Right lobe of liver (tissue), 6 donors: ENCODE measurements at regions not wholly inside any gene's neighbourhood (a gene's known extent, or its start where the extent isn't known, plus 50 kb on each side); places are given as distances from the start of the nearest gene placed in this dataset.

Experiments used
- ATAC-seq, 4 donors: fragments of 200-7000 bp; cut with Tn5 transposase; one replicate each; pipeline ENCODE4 v1.9.1; 2020; ENCODE audit warnings: mild to moderate bottlenecking in 4 of 4, moderate library complexity in 4 of 4
- DNase-seq, 3 donors: peaks; one replicate each; pipeline ENCODE4 v3.0.0-alpha.2; 2020
- H3K27ac ChIP-seq, 3 donors: fragments of 200-600 bp; one replicate each; pipeline ENCODE4 v1.8.0; 2022
- H3K27me3 ChIP-seq, 2 donors: fragments of 200-600 bp; one replicate each; pipeline ENCODE4 v1.8.0; 2022
- H3K36me3 ChIP-seq, 4 donors: fragments of 200-600 bp; sonication (generic) in 1 of 4; one replicate each; pipeline versions ENCODE4 v1.5.1 to v1.8.0; 2017 to 2022; ENCODE audit warnings: control low read depth in 1 of 4
- H3K4me1 ChIP-seq, 4 donors: fragments of 200-600 bp; sonication (generic) in 1 of 4; one replicate each; pipeline versions ENCODE4 v1.5.1 to v1.8.0; 2017 to 2022; ENCODE audit warnings: control low read depth in 1 of 4
- H3K4me3 ChIP-seq, 3 donors: fragments of 200-600 bp; one replicate each; pipeline ENCODE4 v1.8.0; 2022
- H3K9me3 ChIP-seq, 4 donors: fragments of 200-600 bp; sonication (generic) in 1 of 4; one replicate each; pipeline versions ENCODE4 v1.5.1 to v1.8.0; 2017 to 2022; ENCODE audit warnings: control low read depth in 1 of 4
- POLR2A ChIP-seq: fragments of 450-650 bp; IDR thresholded peaks from one replicate; pipeline ENCODE4 v1.6.1; 2017; ENCODE audit warnings: antibody characterized with exemption, mild to moderate bottlenecking
- WGBS: methylation state at CpG from one replicate; pipeline ENCODE4 v1.1.6; 2018; ENCODE audit warnings: low coverage, low lambda C conversion rate; ENCODE audit not compliant: insufficient coverage; ENCODE audit errors: missing lambda C conversion rate; 5-methylcytosine and 5-hydroxymethylcytosine counted together
- intact Hi-C, 2 donors: fragments of 100-400 bp; cut with DNase I; formaldehyde crosslinking; loops; one replicate each; pipeline versions ENCODE4 v1.11.2 to v1.14.1; 2022
- TF ChIP-seq, protein P1 (sequence below), 4 donors: fragments of 200-600 bp in 3 of 4; fragments of 450-650 bp in 1 of 4; IDR thresholded peaks; one replicate each; pipeline versions ENCODE4 v1.5.1 to v1.8.0; 2016 to 2022; ENCODE audit warnings: antibody characterized with exemption in 4 of 4, mild to moderate bottlenecking in 2 of 4
- donor health status: DM: no; HTN: yes; CAD: no.
- donor health status: DM: no; HTN: no; CAD: no.
- donor health status: DM: no; HTN: no; CAD: no.
- donor health status: DM: no; HTN: yes; CAD: no.
- donor health status: DM: no; HTN: yes; CAD: no.

DNA sequence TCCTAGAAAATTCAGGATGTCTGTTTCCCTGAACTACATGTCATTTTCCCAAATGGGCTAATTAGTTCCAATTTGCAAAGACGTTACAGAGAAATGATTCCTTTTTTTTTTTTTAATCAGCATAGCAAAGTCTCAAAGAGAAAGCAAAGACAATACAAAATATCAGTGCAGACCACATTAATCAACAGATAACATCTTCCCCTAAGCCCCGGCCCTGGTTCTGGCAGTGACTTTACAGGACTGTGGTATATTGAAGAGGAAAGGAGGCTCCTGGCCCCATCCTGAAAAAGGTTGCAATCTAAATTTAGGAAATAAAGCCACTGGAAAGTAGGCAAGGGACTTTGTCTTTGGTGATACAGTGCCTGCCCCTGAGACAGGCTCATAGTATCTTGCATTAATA lies 836.5 kb downstream of the NTRK3 start:
- DNase-seq (no peak), ATAC-seq (no peak)
- no peak overlapping the region for H3K4me3 ChIP-seq
- no peak overlapping the region for H3K27ac ChIP-seq
- H3K4me1 ChIP-seq = no peaks in the 10 kb centered on the region
- WGBS = 33% methylated on average over 1 of the region's 2 CpGs
- H3K27me3 ChIP-seq = no peaks in the 10 kb centered on the region
- TF ChIP-seq POLR2A = no peak
- TF ChIP-seq, protein P1, sequence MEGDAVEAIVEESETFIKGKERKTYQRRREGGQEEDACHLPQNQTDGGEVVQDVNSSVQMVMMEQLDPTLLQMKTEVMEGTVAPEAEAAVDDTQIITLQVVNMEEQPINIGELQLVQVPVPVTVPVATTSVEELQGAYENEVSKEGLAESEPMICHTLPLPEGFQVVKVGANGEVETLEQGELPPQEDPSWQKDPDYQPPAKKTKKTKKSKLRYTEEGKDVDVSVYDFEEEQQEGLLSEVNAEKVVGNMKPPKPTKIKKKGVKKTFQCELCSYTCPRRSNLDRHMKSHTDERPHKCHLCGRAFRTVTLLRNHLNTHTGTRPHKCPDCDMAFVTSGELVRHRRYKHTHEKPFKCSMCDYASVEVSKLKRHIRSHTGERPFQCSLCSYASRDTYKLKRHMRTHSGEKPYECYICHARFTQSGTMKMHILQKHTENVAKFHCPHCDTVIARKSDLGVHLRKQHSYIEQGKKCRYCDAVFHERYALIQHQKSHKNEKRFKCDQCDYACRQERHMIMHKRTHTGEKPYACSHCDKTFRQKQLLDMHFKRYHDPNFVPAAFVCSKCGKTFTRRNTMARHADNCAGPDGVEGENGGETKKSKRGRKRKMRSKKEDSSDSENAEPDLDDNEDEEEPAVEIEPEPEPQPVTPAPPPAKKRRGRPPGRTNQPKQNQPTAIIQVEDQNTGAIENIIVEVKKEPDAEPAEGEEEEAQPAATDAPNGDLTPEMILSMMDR (IDR thresholded peaks at IDR 0.05) = no peak
- H3K36me3 ChIP-seq = no peaks in the 10 kb centered on the region
- intact Hi-C loops = no loop called here
- no peaks in the 10 kb centered on the region for H3K9me3 ChIP-seq

DNA sequence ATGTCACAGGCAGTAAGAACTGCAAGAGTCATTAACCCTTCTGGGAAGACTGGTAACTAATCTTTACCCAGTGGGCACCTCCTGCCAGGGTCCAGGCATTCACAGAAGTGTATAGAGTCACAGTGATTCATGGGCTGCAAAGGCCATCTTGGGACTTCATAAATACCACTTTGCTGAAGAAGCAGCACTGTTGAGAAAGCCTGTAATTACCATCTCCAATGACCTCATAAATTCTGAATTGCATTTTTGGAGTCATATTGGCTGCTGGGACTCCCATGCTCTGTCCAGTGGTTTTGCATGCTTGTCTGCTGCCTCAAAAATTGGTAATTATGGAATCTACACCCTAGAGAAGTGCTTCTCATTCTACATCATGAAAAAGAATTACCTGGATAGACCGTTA lies 837.2 kb downstream of the NTRK3 start:
- Histone ChIP-seq H3K4me1 (no peaks in the 10 kb centered on the region), H3K36me3 (no peaks in the 10 kb centered on the region), H3K4me3 (no peak overlapping the region), H3K27ac (no peak overlapping the region), H3K27me3 (no peaks in the 10 kb centered on the region), H3K9me3 (no peaks in the 10 kb centered on the region)
- WGBS = 75% methylated on average over 1 of the region's 1 CpG
- DNase-seq (no peak), ATAC-seq (no peak)
- TF ChIP-seq, protein P1 (IDR thresholded peaks at IDR 0.05) = no peak
- TF ChIP-seq POLR2A = no peak
- intact Hi-C loops = no loop called here

DNA sequence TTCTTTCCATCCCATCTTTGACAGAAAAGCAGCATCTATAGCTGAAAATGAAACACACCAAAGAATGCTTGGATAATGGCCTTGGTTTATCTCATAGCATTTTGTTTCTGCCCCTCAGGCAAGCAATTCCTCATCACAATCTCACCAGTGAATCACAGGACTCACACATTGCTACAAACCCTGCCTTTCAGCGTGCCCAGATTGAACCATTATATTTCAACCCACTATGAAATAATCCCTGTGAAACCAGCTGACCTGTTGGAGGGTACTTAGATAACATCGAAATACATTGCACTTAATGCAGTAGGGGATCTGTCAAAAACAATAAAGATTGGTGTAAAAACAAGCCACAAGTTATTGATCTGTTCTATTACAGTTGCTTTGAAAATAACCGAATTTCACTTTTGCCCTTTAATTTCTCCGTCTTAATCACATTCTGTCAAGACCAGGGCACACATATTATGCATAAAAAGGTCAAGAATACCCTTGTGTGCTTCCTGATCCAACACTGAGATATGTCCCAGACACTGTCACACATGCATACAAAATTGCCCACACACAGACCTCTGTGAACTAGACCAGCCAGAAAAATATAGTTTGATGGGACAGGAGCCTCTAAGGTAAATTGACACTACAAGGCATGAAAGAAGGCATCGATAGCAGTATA lies 839.8 kb downstream of the NTRK3 start:
- no peaks in the 10 kb centered on the region for H3K9me3 ChIP-seq
- TF ChIP-seq, protein P1 (IDR thresholded peaks at IDR 0.05) = no peak
- no peak for TF ChIP-seq POLR2A
- no peaks in the 10 kb centered on the region for H3K36me3 ChIP-seq
- H3K4me1 ChIP-seq = no peaks in the 10 kb centered on the region
- H3K4me3 ChIP-seq = no peak overlapping the region
- intact Hi-C loops = no loop called here
- ATAC-seq (no peak), DNase-seq (no peak)
- H3K27me3 ChIP-seq = no peaks in the 10 kb centered on the region
- no peak overlapping the region for H3K27ac ChIP-seq
- 31% methylated on average over 5 of the region's 5 CpGs for WGBS

DNA sequence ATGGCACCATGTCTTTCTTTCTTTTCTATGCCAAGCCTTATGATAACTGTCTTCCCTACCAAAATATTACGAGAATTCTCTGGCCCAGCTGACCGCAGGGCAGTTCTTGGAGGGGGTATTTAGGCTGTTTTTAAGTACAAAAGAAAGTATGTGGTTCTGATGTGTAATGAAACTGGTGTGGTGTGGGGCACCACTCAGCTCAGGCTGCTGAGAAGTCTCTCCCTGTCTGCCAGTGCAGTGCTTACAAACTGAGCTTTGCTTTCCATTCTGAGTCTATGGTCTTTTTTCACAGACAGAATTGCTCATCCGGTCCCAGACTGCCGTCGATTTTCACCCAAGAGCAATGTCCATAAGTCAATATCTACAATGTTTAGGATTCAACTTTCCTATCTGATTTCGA lies 847.6 kb downstream of the NTRK3 start:
- no peaks in the 10 kb centered on the region for H3K4me1 ChIP-seq
- no peaks in the 10 kb centered on the region for H3K36me3 ChIP-seq
- H3K27me3 ChIP-seq = no peaks in the 10 kb centered on the region
- DNase-seq (no peak), ATAC-seq (no peak)
- TF ChIP-seq, protein P1 (IDR thresholded peaks at IDR 0.05) = no peak
- no peak for TF ChIP-seq POLR2A
- 44% methylated on average over 6 of the region's 6 CpGs for WGBS
- intact Hi-C loops = loop anchor here in 1 of 2 donors (10.0 kb wide), 1 partner anchor 54 kb away; no protein-coding TSS in a partner anchor
- no peak overlapping the region for H3K4me3 ChIP-seq
- H3K27ac ChIP-seq = no peak overlapping the region
- H3K9me3 ChIP-seq = no peaks in the 10 kb centered on the region
